ENCODE measurements at regions not wholly inside any gene's neighbourhood (a gene's known extent, or its start where the extent isn't known, plus 50 kb on each side); places are given as distances from the start of the nearest gene placed in this dataset.

- H3K27ac ChIP-seq, result no peak overlapping the region
- H3K9me3 ChIP-seq, result no peaks in the 10 kb centered on the region
- H3K4me3 ChIP-seq, result no peak overlapping the region
- H3K27me3 ChIP-seq, result no peaks in the 10 kb centered on the region
- peaks cover 0 to 61% (median 18%) of the 10 kb centered on the region in 3 donors for H3K4me1 ChIP-seq
- 60 to 67% methylated on average over 1 of the region's 34 CpGs for WGBS, 2 donors (ENCODE audit: low coverage in 1 of 2)
- H3K36me3 ChIP-seq, result peaks cover 0 to 7% of the 10 kb centered on the region in 2 donors
- no peak for ATAC-seq
- TF ChIP-seq, protein P1, sequence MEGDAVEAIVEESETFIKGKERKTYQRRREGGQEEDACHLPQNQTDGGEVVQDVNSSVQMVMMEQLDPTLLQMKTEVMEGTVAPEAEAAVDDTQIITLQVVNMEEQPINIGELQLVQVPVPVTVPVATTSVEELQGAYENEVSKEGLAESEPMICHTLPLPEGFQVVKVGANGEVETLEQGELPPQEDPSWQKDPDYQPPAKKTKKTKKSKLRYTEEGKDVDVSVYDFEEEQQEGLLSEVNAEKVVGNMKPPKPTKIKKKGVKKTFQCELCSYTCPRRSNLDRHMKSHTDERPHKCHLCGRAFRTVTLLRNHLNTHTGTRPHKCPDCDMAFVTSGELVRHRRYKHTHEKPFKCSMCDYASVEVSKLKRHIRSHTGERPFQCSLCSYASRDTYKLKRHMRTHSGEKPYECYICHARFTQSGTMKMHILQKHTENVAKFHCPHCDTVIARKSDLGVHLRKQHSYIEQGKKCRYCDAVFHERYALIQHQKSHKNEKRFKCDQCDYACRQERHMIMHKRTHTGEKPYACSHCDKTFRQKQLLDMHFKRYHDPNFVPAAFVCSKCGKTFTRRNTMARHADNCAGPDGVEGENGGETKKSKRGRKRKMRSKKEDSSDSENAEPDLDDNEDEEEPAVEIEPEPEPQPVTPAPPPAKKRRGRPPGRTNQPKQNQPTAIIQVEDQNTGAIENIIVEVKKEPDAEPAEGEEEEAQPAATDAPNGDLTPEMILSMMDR (IDR thresholded peaks at IDR 0.05), result no peak
- no peak for TF ChIP-seq POLR2A (IDR thresholded peaks at IDR 0.05)
- no peak for TF ChIP-seq EP300 (IDR thresholded peaks at IDR 0.05)
- TF ChIP-seq POLR2AphosphoS5 (IDR thresholded peaks at IDR 0.05), result no peak
These were observed 146.2 kb downstream of the CRYBB2 start for GRCh38 chr22:25365491-25366261.

GRCh38 chr22:25366408-25366807 is 147.0 kb downstream of the CRYBB2 start:
- Histone ChIP-seq H3K4me3 (no peak overlapping the region), H3K27ac (no peak overlapping the region), H3K4me1 (peaks cover 0 to 61% (median 18%) of the 10 kb centered on the region in 3 donors), H3K9me3 (no peaks in the 10 kb centered on the region), H3K36me3 (peaks cover 0 to 10% of the 10 kb centered on the region in 2 donors), H3K27me3 (no peaks in the 10 kb centered on the region)
- whole genome bisulfite sequencing, 2 donors (ENCODE audit: low coverage in 1 of 2), result 100% methylated on average over 2 of the region's 10 CpGs; no CpG with 5 or more reads in 1 of the 2 donors
- ATAC-seq, result no peak
- TF ChIP-seq POLR2A (IDR thresholded peaks at IDR 0.05) (no peak), EP300 (IDR thresholded peaks at IDR 0.05) (no peak), POLR2AphosphoS5 (IDR thresholded peaks at IDR 0.05) (no peak)
- TF ChIP-seq, protein P1 (IDR thresholded peaks at IDR 0.05), result no peak

DNA sequence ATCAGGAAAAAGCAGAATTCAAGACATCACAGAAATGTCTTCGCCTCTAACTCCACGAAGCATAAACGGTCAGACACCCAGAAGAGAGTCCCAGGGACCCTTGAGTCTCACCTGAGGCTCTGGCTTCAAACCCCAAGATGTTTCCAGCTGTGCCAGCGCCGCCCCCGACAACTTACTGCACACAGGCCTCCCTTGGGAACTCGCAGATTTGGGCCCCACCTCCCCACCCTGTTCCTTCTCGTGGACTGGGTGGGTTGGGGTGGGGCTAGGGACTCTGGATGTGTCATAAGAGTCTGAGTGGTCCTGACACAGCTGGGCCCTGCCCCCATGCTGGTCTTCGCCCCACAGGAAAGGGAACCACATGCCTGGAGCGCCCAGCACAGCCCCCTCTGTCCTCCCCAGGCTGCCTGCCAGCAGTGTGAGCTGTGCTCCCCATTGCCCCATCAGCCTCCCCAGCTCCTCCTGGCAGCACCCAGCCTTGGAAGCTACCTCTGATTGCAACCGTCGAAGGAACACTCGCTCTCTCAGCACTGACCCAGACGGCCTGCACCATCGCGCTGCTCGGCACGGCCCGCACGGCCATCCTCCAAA is 147.5 kb downstream of the CRYBB2 start:
- TF ChIP-seq POLR2A (IDR thresholded peaks at IDR 0.05) (no peak), POLR2AphosphoS5 (IDR thresholded peaks at IDR 0.05) (no peak), EP300 (IDR thresholded peaks at IDR 0.05) (no peak)
- TF ChIP-seq, protein P1 (IDR thresholded peaks at IDR 0.05), result no peak
- H3K4me3 ChIP-seq, result no peak overlapping the region
- H3K4me1 ChIP-seq, result peaks cover 0 to 58% (median 18%) of the 10 kb centered on the region in 3 donors
- no peak for ATAC-seq
- no peaks in the 10 kb centered on the region for H3K9me3 ChIP-seq
- 74 to 90% methylated on average over 2 to 3 of the region's 20 CpGs for WGBS, 2 donors (ENCODE audit: low coverage in 1 of 2)
- H3K27me3 ChIP-seq, result no peaks in the 10 kb centered on the region
- H3K27ac ChIP-seq, result no peak overlapping the region
- H3K36me3 ChIP-seq, result peaks cover 0 to 12% of the 10 kb centered on the region in 2 donors

DNA sequence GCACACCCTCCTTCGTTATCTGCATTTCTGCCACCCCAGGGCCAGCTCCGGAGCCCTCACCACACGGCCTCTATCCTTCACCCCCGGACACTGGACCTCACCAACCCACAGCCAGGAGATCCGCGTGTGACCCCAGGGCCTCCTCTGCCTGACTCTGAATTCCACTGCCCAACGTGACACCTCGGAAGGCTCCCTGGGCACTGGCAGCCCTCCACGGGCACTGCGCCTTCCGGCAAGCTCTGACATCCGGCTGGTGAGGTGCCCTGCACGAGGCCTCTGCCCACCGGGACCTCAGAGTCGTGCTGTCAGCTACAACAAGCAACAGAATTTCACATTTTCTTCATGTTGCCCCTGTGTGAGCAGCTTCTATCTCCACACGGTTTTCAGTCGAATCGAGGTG is 148.3 kb downstream of the CRYBB2 start:
- Histone ChIP-seq H3K36me3 (peaks cover 0 to 20% of the 10 kb centered on the region in 2 donors), H3K27me3 (no peaks in the 10 kb centered on the region), H3K4me3 (no peak overlapping the region), H3K4me1 (peaks cover 0 to 50% (median 12%) of the 10 kb centered on the region in 3 donors), H3K27ac (no peak overlapping the region), H3K9me3 (no peaks in the 10 kb centered on the region)
- 82% methylated on average over 5 of the region's 18 CpGs; no CpG with 5 or more reads in 1 of the 2 donors for WGBS, 2 donors (ENCODE audit: low coverage in 1 of 2)
- TF ChIP-seq EP300 (IDR thresholded peaks at IDR 0.05), result no peak
- TF ChIP-seq, protein P1 (IDR thresholded peaks at IDR 0.05), result no peak
- TF ChIP-seq POLR2AphosphoS5 (IDR thresholded peaks at IDR 0.05), result no peak
- no peak for TF ChIP-seq POLR2A (IDR thresholded peaks at IDR 0.05)
- no peak for ATAC-seq

Measured in gastroesophageal sphincter (tissue), 4 donors.